Upper lobe of right lung (tissue), 1 donor: ENCODE measurements at regions not wholly inside any gene's neighbourhood (a gene's known extent, or its start where the extent isn't known, plus 50 kb on each side); places are given as distances from the start of the nearest gene placed in this dataset.

ENCODE experiments used
- ATAC-seq: fragments of 200-7000 bp; cut with Tn5 transposase; one replicate; pipeline ENCODE4 v1.9.1; 2020; ENCODE audit warnings: mild to moderate bottlenecking, moderate library complexity
- DNase-seq: peaks from one replicate; pipeline ENCODE4 v3.0.0-alpha.2; 2020
- H3K27ac ChIP-seq: fragments of 200-600 bp; one replicate; pipeline ENCODE4 v1.8.0; 2022
- H3K27me3 ChIP-seq: fragments of 200-600 bp; one replicate; pipeline ENCODE4 v1.8.0; 2022; ENCODE audit warnings: mild to moderate bottlenecking
- H3K36me3 ChIP-seq: fragments of 200-600 bp; one replicate; pipeline ENCODE4 v1.8.0; 2022
- H3K4me1 ChIP-seq: fragments of 200-600 bp; one replicate; pipeline ENCODE4 v1.8.0; 2022
- H3K4me3 ChIP-seq: fragments of 200-600 bp; one replicate; pipeline ENCODE4 v1.8.0; 2022; ENCODE audit warnings: mild to moderate bottlenecking
- H3K9me3 ChIP-seq: fragments of 200-600 bp; one replicate; pipeline ENCODE4 v1.8.0; 2022
- CTCF ChIP-seq: fragments of 200-600 bp; IDR thresholded peaks from one replicate; pipeline ENCODE4 v1.8.0; 2022; ENCODE audit warnings: antibody characterized with exemption
- intact Hi-C: fragments of 100-400 bp; cut with DNase I; formaldehyde crosslinking; loops from one replicate; pipeline ENCODE4 v1.11.0; 2022
- donor health status: DM: no; HTN: yes; CAD: no; lungs with severe emphysema.

GRCh38 chr15:85974348-85974705 is 105.3 kb upstream of the AGBL1 start:
- H3K4me1 ChIP-seq = no peaks in the 10 kb centered on the region
- DNase-seq (no peak), ATAC-seq (no peak)
- H3K4me3 ChIP-seq = no peak overlapping the region
- TF ChIP-seq CTCF = no peak
- no peak overlapping the region for H3K27ac ChIP-seq
- intact Hi-C loops = no loop called here
- no peaks in the 10 kb centered on the region for H3K9me3 ChIP-seq
- no peaks in the 10 kb centered on the region for H3K27me3 ChIP-seq
- no peaks in the 10 kb centered on the region for H3K36me3 ChIP-seq

GRCh38 chr15:85974742-85975141 is 104.9 kb upstream of the AGBL1 start:
- no peaks in the 10 kb centered on the region for H3K36me3 ChIP-seq
- H3K4me1 ChIP-seq = no peaks in the 10 kb centered on the region
- H3K9me3 ChIP-seq = no peaks in the 10 kb centered on the region
- no peak for TF ChIP-seq CTCF
- no peaks in the 10 kb centered on the region for H3K27me3 ChIP-seq
- no peak overlapping the region for H3K27ac ChIP-seq
- intact Hi-C loops = no loop called here
- ATAC-seq (no peak), DNase-seq (no peak)
- H3K4me3 ChIP-seq = no peak overlapping the region

DNA sequence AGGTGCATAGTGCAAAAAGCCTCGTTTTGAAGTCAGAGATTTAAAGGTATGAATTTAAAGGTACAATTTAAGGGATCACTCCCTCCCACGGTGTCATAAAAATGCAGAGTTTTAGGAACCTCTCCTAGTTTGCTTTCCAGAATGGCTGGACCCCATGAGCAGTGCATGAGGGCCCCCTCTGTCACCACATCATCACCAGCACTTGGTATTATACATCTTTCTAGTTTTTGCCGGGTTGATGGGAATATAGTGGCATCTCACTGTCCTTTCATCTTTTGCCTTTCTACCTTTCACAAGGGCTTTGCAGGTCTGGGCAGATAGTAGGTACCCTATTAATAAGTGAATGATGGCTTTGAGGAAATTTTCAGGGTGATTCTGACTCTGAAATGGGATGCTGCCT is 103.6 kb upstream of the AGBL1 start:
- intact Hi-C loops = no loop called here
- Histone ChIP-seq H3K4me1 (no peaks in the 10 kb centered on the region), H3K4me3 (no peak overlapping the region), H3K27me3 (no peaks in the 10 kb centered on the region), H3K27ac (no peak overlapping the region), H3K36me3 (no peaks in the 10 kb centered on the region), H3K9me3 (no peaks in the 10 kb centered on the region)
- no peak for TF ChIP-seq CTCF
- no peak for ATAC-seq
- DNase-seq = no peak

- intact Hi-C loops = no loop called here
- ATAC-seq (no peak), DNase-seq (no peak)
- Histone ChIP-seq H3K4me3 (no peak overlapping the region), H3K27ac (no peak overlapping the region), H3K27me3 (no peaks in the 10 kb centered on the region), H3K4me1 (no peaks in the 10 kb centered on the region), H3K36me3 (no peaks in the 10 kb centered on the region), H3K9me3 (no peaks in the 10 kb centered on the region)
- TF ChIP-seq CTCF = no peak
These were observed 102.7 kb upstream of the AGBL1 start for GRCh38 chr15:85976986-85977385.

DNA sequence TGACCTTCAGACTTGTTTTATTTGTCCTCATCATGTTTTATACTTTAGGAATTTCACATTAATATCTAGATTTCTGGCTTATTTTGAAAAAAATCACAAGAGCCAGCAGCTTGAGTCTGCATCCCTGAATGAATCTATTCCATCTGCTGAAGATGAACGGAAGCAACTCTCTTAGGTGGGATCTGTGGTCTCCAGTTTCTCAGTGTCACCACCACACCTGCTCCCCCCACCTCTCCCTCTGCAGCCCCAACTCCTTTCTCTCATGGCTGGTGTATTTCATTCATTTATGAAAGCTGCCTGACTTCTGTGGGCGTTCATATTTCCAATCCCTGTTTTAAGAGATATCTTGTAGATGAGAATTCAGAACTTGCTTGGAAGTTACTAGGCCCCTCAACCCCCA is 102.1 kb upstream of the AGBL1 start:
- no peak for TF ChIP-seq CTCF
- DNase-seq = no peak
- Histone ChIP-seq H3K4me1 (no peaks in the 10 kb centered on the region), H3K27ac (no peak overlapping the region), H3K4me3 (no peak overlapping the region), H3K9me3 (no peaks in the 10 kb centered on the region), H3K27me3 (no peaks in the 10 kb centered on the region), H3K36me3 (no peaks in the 10 kb centered on the region)
- ATAC-seq = no peak
- intact Hi-C loops = no loop called here

GRCh38 chr15:85979929-85980328 is 99.7 kb upstream of the AGBL1 start:
- intact Hi-C loops = no loop called here
- Histone ChIP-seq H3K36me3 (no peaks in the 10 kb centered on the region), H3K9me3 (no peaks in the 10 kb centered on the region), H3K4me1 (no peaks in the 10 kb centered on the region), H3K27ac (no peak overlapping the region), H3K27me3 (no peaks in the 10 kb centered on the region), H3K4me3 (no peak overlapping the region)
- no peak for ATAC-seq
- DNase-seq = no peak
- TF ChIP-seq CTCF = no peak
